ENCODE measurements at regions not wholly inside any gene's neighbourhood (a gene's known extent, or its start where the extent isn't known, plus 50 kb on each side); places are given as distances from the start of the nearest gene placed in this dataset.
"Not testable (repeated sequence)": the region's sequence is repeated elsewhere in the genome, so short reads cannot be mapped to it uniquely, and the experiment has no call there.

DNA sequence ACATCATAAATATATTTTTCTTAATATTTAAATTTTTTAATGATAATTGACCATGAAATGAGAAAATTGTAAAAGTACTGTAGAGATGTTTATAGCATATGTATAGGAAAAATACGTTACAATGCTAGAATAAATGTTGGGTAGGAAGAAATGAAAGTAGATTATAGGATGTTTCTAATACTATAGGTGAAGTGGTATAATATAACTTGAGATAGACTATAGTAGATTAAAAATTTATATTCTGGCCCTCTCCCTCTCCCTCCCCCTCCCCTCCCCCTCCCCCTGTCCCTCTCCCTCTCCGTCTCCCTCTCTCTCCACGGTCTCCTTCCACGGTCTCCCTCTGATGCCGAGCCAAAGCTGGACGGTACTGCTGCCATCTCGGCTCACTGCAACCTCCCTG, 585.9 kb upstream of the SEMA6D start:
- DNase-seq (ENCODE audit: low read depth): not testable (repeated sequence)

DNA sequence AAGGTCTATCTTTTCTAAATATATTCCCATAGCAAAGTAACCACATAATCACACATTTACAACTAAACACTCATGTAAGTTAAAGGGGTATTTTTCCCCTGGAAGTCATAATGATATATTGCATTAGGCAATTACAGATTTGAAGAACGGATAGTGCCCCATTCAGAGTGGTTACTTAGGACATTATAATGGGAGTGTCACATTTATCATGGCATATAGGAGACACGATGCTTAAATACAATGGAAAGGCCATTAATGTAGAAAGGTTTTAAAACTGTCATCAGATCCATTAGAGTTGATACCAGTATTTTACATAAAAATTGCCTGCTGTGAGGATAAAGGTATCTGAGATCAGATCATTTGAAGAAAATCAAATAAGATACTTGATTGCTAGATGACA, 582.0 kb upstream of the SEMA6D start:
- DNase-seq (ENCODE audit: low read depth): no peak

DNA sequence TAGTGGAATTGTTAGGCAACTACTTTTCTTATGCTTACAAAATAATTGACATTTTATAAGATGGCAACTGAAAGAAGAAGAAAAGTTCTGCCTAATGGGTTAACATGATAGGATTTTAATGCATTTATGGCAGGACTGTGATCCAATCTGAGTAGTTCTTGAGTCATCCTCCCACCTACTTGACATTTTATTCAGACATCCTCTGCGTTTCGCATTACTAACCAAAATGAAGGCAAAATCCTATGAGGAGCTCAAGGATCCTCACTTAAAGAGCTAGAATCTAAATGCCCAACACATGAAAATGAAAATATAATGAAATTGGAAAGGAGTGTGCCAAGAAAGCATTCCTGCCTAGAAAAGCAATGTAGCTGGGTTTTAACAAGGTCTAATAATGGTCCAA, 581.1 kb upstream of the SEMA6D start:
- DNase-seq (ENCODE audit: low read depth): no peak

DNA sequence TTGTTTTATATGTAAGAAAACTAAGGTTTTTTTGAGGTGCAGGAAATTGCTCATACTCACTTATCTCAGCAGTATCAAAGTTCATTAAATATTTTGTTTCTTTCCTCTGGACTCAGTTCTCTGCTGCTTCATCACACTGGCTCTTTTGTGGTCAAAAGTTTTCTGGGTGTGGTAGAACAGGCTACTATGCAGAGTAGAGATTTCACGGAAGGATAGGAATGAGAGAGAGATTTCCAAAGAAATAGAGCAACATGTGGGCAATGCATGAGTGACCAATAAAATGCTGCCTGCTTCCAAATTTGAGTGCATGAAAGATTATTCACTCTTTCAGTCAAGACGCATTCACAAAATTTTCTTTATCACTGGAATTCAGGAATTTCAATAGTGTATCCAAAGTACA, 577.3 kb upstream of the SEMA6D start:
- no peak for DNase-seq (ENCODE audit: low read depth)

DNA sequence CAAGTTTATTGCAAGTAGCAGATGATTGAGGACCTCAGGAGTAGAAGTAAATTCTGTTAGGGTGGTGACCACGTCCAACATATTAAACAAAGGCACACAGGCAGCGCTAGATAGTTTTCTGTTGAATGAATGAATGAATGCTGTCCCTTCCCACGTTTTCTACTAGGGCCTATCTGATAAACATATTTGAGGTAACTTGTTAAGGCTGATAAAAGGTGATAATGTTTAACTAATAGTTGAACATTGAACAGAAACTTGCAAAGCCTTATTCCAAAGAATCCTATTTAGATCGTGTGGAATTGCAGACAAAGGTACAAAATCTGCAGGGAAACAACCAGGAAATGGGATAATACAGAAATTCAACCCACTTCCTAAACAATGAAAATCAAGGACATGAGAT, 559.5 kb upstream of the SEMA6D start:
- no peak for DNase-seq (ENCODE audit: low read depth)

DNA sequence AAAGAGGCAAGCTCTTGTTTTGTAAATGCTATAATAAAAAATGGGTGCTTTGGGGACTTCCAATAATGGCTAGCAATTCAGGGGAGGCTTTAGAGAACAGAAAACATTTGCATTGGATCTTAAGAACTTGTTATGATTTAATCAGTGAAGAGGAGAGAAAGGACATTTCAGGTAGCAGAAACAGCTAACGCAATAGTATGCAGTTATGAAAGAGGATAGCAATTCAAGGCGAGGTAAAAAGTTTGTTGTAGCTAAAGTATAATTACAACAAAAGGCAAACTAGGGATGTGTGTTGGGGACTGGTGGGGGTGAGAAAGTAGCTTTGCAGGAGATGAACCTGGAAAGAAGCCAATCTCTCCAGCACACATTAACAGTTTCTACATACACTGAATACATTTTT, 558.7 kb upstream of the SEMA6D start:
- DNase-seq (ENCODE audit: low read depth): no peak

DNA sequence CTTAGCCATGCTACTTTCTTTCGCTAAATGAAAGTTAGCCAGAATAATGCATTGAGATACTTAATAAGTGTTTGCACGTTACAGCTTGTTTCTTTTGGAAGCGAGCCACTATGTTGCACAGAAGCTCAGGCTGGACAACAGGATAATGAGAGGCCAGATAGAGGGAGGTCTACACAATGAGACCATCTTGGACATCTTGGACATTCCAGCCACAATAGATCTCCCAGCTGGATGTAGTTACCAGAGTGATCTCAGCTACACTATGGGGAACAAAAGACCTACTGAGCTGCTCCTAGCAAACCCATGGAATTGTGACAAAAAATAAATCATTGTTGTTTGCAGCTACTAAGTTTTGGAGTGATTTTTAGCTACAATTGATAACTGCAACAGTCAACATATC, 540.1 kb upstream of the SEMA6D start:
- no peak for DNase-seq (ENCODE audit: low read depth)

DNA sequence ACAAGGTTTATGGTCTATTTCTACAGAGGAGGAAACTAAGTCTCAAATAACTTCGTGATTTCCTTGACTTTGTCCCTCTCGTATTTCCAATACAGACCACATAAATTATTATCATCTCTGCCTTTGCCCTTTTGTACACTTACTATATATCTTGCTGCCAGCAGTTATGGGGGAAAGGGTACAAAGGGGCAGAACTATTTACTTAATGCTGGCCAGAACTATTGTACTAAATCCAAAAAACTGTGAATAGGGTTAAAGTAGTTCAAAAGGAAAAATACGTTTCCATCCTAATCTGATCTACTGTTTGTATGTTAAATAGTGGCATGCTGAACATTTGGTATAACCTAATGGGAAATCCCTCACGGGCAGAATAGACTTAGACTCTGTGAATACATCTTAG, 537.3 kb upstream of the SEMA6D start:
- no peak for DNase-seq (ENCODE audit: low read depth)

DNA sequence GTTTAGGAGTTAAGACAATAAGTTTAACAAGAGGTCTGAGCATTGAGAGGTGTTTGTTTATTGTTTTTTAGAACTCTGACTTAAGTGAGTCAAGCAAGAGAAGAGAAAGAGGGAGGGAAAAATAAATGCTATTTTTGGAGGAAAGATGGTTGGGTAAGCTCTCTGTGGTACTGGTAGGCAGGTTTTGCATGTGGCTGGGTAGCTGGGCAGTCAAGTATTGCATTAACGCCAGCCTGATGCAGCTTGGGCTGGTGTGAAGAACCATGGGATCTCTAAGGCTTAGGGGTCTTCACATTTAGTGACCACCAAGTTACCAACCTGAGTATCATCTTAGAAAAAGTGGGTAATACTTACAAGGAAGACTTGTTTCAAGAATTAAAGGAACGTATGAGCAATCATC, 534.5 kb upstream of the SEMA6D start:
- no peak for DNase-seq (ENCODE audit: low read depth)

DNA sequence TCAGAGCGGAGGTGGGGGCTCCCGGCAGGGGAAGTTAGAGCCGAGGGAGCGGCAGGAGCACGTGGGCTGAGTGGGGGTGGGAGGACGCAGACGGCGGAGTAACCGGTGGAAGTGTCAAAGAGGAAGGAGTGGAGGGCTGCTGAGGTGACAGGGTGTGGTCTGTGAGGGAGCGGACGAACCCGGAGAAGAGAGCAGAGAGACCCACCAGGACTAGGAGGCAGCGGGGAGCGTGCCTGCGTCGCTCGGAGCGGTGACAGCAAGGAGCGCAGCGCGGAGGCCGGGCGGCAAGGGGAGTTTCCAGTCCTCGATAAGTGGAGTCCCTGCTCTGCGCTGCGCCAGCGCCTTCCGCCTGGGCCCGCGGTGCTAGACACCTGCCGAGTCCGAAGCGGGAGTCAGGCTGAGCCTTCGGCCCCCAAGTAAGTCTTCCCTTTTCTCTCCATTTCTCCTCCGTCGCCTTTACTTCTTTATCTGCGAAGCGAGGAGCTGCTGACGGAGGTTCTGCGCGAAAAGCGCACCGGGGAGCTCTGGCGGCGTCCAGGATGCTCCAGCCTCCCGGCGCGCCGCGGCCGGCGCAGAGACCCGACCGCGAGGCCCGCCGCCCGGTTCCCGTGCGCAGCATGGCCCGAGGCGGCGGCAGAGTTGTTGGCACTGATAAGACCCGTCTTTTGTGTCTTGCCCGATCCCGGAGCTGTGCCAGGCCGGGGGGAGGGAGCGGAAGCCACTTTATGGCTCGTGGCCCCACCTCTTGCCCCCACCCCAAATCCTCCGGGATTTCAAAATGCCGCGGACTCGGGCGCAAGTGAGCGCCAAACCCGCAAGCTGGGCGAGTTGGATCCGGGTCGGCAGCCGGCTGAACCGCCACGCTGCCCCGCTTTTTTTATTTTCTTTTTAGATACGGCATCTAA, 533.0 kb upstream of the SEMA6D start:
- DNase-seq (ENCODE audit: low read depth): no peak

DNA sequence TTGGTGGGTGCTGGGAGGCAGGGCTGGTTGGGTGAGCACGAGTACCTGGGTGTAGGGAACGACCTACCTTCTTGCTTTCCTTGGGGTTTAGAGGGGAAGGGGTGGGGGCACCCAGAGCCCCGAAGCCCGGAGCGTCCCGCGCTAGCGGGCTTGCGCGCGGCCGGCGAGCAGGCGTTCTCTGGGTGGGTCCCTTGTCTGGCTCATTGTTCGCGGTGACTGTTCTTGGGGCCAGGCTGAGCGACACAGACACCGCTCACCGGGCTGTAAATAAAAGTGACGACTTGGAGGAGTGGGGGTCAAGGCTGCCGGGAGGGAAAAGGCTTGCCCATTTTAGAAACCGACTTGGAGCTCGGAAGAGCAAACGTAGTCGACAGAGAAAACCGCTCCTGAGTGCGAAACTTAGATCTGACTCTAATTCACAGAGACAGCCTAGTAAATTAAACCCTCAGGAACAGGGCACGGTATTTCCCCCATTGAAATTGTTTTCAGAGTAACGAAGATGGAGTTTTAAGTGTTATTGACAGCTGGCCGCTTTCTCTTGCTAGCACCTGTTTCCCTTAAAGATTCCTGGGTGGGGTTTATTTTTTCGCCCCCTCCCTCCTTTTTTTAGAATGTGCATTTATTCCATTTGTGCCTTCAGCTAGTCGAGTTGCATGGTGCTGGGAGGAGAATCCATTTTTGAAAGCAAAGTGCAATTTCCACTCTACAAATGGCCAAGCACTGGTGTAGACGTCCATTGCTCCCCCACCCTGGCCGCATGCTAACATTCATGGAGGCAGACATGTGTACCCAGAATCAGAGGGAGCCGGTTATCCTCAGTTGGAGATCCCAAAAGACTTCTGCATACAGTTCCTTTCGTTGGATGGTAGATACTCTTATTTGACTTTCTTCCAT, 532.1 kb upstream of the SEMA6D start:
- DNase-seq (ENCODE audit: low read depth): no peak

DNA sequence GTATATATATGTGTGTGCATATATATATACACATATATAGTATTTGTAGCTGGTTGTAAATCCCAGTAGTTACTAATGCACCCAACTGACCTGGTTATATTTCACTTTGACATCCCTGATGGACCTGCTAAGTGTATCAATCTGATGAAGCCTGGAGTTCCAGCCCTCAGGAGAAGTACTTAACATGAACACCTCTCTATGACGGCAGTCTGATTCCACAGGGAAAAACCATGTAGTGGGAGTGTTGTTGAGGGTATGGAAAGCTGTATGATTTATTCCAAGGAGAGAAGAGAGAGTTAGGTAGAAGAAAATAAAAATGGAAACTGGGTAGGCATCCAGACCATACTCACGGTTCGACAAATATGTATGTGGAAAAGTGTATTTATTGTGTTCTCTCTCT, 531.2 kb upstream of the SEMA6D start:
- DNase-seq (ENCODE audit: low read depth): no peak

DNA sequence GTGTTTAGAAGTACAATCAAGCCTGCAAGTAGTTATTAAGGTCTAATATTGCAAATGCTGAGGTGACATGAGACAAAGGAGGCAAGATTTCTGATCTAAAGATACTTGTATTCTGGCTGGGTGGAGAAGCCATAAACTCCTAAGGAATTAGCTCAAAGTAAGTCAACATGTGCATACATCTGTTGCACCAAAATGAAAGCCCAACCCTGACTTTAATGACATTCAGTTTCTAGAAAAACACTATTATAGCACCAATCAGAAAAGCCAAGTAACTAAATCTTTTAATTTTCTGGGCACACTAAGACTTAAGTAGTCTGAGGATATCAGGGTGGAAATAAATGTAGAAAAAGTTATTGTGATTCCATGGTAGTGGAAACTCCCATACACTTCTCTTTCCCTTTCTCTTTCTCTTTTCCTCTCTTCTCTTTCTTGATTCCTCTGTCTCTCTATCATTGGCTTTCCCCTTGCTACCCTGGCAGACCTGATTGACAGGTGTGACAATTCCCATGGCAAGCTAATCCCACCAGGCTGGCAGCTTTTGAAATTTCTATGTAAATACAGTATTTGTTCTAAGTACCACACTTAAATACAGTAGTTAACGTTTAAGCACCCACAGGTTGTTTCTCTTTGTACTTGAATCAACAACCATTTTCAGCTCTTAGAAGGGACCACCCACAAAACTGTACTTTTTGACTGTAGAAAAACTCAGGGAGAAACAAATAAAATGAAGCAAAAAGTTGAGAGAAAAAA, 528.4 kb upstream of the SEMA6D start:
- DNase-seq (ENCODE audit: low read depth): no peak

DNA sequence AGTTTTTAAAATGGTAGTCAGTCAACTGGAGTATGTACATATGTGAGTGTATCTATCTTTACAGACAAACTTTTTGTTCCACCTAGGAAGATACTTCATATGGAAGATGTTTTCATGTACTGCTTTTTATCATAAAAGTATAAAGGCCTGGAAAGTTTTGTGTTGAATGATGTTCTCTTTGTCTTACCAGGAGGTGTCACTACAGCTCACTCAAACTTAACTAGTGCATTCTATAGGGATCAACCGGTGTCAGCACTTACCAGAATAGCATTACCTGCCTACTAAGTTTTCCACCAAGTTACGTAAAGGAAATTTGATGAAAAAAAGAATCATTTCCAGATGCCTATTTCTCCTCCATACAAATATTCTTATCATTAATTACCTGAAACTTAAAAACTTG, 522.6 kb upstream of the SEMA6D start:
- DNase-seq (ENCODE audit: low read depth): peak; percentile 15

DNA sequence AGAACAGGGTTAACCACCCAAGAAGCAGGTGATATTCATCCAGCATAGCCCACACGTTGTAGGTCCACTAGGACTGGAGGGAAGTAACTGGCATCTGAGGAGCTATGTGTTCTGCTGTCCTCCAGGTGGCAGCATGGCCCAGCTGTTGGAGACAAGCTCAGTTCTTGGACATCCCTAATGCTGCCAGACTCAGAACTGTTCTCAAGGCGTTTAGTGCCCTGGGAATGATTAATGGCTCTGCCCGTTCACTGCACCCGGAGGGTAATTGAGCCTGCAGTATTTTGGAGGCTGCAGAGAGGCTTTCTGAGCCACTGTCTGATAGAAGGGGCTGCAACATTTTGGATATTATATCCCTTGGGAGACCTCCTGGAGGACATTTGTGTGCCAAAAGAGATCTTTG, 521.3 kb upstream of the SEMA6D start:
- DNase-seq (ENCODE audit: low read depth): peak; percentile 73

DNA sequence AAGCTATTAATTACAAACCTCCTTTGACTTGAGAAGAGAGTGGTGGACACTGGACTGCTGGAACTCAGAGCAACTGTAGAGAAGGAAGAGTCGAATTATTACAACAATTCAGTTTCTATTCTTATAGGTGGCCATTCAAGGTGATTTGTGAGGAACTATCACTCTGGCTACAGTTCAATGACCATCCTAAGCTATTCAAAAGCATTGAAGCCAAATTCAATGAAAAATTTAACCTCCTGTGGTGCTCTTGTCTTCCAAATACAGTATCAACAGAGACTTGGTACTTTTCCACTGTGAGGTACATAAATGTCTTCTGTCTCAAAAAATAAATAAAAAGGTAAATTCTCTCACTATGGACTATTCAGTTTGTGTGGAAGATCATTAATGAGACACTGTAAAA, 513.3 kb upstream of the SEMA6D start:
- DNase-seq (ENCODE audit: low read depth): no peak

DNA sequence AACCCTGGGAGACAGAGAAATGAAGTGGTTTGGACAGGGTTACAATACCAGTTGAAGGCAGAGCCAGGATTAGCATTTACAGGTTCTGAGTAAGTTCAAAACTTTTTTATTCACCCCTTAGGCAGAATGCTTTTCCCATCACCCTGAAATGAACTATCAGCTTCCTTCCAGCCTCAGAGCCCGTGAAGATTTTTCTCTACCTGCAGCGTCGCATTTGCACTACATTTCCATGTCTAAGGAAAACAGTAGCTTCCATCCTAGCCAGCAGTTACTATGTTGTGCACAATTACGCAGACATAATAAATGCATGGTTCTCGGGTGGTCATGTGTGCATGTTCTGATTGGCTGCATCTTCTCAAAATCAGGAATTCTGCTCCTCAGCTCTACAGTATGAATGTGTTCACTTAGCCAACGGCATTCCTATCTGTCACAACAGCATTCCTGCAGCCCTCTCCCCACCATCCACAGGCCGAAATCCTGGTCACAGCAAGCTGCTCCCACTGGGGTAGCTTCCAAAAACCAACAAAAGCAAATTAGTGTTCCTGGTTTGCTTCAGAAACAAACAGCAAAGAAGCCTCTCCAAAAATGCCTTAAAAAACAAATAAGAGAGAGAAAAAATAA, 510.8 kb upstream of the SEMA6D start:
- no peak for DNase-seq (ENCODE audit: low read depth)

DNA sequence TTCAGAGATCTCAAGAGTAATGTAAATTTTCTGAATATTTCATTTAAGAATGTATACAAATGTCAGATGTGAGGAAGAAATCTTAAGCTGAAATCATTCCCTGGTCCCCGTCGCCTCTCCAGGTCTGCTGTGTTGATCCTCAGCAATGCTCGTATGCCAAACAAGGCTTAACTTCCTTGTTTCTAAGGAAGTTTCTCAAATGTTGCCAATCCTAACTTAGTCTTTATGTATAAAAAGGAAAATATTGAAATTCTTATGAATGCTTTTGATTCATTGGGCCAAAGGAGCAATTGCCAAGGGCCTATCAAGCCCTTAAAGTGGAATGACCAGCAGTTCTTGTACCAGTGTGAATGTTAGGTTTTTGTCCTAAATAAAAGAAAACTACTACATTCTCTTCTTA, 507.7 kb upstream of the SEMA6D start:
- no peak for DNase-seq (ENCODE audit: low read depth)

DNA sequence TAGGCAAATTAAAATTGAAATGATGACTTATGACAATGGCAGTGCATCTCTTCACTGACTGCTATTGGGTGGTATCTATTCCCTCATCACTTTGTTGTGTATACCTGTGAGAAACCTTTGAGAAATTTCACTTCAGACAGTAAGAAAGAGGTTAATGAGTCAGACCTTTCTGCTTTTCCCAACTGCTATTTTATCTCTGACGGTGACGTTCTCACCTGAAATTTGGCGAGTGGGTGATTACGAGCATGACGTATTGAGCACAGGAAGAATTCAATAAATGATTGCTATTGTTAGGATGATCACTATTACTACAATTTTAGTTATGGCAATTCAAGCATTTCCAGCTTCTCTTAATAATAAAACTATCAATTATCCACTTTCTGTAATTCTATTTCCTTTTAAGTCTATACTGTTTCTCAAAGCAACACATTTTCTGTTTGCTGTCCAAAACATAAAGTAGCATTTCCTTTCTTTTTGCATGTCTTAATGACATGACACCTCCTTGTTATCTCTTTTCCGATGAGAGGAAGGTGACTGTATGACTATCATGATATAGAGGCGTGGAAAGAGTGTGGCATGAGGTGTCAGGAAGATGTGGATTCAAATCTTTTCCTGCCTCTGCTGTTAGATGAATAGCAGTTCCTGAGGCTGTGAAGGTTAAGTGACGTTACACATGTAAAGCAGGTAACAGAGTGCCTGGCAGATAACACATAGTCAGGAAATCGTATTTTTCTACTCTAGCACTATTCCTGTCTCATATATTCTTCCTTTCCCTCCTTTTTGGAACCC, 504.9 kb upstream of the SEMA6D start:
- no peak for DNase-seq (ENCODE audit: low read depth)

DNA sequence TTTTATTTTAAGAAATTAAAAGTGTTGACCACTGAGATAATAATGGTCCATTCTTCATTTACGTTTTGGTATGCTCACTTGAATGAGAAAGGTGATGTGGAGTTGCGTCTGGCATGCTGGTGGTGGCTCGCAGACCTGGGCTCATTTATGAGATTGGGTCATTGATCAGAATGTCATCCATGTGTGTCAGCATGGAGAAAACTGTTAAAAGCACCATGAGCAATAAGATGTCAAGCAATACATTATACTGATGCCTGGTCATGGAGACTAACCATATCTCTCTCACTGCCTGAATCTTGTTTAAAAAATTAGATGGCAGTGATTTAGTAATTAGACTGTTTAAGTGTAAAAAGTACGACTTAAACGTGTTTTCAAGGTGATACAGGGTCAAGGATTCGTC, 503.4 kb upstream of the SEMA6D start:
- no peak for DNase-seq (ENCODE audit: low read depth)

DNA sequence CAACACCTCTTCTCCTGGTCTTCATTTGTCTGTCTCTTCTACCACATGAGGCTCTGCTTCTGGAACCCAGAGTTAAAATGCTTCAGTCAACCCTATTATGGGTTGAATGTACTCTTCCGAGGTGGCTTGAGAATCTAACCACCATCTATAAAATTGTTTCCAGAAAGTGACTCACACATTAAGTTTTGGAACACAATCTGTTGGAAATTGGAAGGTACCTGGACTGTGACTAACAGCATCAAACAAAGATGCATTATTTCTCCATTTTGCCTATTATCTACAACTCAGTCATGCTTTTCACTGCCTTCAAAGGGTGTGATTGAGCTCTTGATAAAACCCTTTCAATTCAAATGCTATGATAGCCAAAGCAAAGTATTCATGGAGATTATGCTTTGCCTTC, 499.0 kb upstream of the SEMA6D start:
- no peak for DNase-seq (ENCODE audit: low read depth)

Measured in non-pigmented ciliary epithelial cell (primary cell).